GM12801 (cell line): ENCODE measurements at regions not wholly inside any gene's neighbourhood (a gene's known extent, or its start where the extent isn't known, plus 50 kb on each side); places are given as distances from the start of the nearest gene placed in this dataset.

Experiments used
- TF ChIP-seq, protein P1 (sequence below): IDR thresholded peaks from one replicate; pipeline ENCODE4 v1.5.1; 2011; ENCODE audit warnings: control low read depth; ENCODE audit not compliant: insufficient read length; ENCODE audit errors: extremely low read depth

DNA sequence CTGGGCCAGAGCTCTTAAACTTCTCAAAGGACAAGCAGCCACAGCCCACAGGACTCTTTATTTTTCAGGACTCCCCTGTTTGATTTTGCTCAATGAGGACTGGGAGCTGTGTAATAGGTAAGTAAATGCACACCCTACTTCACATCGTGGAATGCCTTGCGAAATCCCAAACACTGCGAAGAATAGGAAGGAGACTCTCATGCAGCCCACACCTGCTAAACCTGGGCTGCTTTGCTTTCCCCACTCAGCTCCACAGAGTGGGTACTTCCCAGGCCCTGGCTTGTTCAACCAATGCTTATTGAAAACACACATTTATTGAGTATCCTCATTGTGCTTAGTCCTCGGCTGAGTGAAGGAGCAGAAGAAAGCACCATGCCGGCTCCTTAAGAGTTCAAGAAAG, 103.3 kb upstream of the FSTL4 start:
- TF ChIP-seq, protein P1, sequence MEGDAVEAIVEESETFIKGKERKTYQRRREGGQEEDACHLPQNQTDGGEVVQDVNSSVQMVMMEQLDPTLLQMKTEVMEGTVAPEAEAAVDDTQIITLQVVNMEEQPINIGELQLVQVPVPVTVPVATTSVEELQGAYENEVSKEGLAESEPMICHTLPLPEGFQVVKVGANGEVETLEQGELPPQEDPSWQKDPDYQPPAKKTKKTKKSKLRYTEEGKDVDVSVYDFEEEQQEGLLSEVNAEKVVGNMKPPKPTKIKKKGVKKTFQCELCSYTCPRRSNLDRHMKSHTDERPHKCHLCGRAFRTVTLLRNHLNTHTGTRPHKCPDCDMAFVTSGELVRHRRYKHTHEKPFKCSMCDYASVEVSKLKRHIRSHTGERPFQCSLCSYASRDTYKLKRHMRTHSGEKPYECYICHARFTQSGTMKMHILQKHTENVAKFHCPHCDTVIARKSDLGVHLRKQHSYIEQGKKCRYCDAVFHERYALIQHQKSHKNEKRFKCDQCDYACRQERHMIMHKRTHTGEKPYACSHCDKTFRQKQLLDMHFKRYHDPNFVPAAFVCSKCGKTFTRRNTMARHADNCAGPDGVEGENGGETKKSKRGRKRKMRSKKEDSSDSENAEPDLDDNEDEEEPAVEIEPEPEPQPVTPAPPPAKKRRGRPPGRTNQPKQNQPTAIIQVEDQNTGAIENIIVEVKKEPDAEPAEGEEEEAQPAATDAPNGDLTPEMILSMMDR: no peak

- TF ChIP-seq, protein P1: no peak
These were observed 102.9 kb upstream of the FSTL4 start for GRCh38 chr5:133715216-133715615.

DNA sequence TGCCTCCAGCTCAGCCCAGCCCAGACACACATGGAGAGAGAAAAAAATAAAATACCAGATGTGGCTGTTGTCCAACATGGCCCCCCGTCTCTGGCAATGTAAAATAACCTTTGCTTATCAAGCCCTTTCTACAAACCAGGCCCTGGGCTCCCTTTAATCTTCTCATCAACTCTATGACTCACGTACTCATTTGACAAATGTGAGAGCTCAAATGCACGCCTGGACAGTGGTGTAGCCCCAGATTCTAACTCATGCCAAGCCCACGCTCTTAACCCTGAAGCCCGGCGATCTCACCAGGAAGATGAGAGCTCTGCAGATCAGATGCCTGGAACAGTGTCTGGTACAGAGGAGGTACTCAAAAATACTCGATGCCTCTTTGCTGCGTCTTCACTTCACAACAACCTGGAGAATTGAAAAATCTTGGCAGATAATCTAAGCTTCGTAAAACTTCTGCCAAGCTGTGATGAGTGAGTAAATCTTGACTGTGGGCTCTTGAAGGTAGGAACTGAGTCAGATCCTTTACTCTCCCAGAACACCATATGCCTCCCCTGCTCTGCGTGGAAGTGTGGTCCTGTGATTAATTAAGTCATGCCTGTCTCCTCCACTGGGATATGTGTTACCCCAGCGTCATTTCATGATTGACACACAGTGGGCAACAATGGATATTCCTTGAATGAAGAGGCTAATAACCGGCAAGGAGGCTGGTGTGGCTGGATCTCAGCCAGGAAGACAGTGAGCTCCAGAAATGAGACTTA, 102.0 kb upstream of the FSTL4 start:
- TF ChIP-seq, protein P1: no peak

DNA sequence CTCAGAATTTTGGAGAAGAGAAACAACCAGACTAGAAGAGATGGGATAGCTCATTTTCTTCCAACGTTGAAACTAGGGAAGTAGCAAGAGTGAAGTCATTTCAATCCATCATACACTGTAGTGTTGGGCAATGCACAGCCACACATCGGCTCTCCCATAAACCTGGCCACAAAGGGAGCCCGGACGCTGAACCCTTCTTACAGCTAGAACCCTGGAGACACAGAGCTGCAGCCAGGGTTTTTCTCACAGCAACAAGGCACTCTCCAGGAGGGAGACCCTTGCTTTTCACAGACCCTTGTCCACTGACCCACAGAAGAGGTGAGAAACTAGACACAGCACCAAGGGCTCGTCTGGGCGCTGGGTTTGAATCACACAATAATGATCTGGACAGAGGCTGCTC, 101.4 kb upstream of the FSTL4 start:
- TF ChIP-seq, protein P1: no peak

DNA sequence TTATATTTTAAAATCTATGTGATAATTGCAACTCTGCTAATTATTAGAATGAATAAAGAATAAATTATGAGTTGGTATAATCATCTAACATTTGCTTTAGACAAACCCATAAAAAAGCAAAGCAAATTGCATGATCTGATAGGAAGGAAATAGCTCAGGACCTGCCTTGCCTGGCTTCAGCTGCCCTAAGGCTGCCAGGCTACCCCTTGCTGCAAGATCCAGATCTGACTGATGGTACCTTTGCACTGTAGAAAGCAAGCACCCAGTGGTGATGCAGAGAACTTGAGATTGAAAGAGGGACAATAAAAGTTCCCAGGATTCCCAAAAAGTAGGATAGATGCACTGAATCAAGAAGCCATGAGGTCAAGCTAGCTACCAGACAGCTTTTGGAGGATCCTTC, 100.9 kb upstream of the FSTL4 start:
- TF ChIP-seq, protein P1: no peak

DNA sequence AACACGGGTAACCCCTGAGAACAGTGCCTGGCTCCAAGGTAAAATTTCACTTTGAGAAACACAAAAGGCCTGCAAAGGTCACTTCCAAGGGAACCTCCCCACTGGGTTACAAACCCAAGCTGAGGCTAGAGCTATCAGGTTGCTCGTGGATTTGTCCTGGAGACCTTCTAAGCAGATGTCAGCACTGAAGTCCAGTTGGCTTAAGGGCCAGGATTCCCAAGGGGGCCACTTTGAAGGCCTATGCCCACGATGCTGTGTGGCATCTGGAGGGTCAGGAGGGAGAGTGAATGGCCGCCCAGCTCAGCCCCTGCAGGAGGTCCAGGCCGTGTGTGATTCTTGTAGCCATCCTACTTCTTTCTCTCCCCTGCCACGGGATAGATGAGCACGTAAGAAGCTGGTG, 100.2 kb upstream of the FSTL4 start:
- TF ChIP-seq, protein P1: no peak

DNA sequence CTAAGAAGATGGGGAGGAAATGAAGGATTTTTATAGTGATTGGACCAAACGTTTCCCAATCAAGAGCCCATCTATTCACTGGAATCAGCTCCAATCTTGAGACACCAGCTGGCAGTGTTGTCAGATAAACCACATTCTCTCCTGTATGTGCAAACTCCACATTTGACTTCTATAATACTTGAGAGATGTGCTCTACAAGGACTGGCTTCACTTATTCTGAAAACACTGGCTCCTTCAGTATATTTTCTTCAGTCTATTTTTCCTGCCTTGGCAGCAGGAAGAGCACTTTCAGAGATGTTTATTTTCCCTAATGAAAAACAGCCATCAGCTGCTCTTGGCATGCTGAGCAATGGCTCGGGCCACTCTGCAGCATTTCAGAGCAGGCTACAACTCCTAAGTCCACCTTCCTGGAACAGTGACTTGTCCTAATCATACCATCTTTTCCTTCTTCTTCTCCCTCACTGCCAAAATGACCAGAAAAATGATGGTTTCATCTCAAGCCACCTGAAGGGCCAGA, 96.9 kb upstream of the FSTL4 start:
- TF ChIP-seq, protein P1: no peak
